SKM-1 (cell line): ENCODE measurements at regions not wholly inside any gene's neighbourhood (a gene's known extent, or its start where the extent isn't known, plus 50 kb on each side); places are given as distances from the start of the nearest gene placed in this dataset.
A peak's percentile ranks its signal among the peaks of the same experiment; 100 is the strongest.
"Not testable (repeated sequence)": the region's sequence is repeated elsewhere in the genome, so short reads cannot be mapped to it uniquely, and the experiment has no call there.

ENCODE experiments used
- DNase-seq: peaks from one replicate; lab custom pipeline; 2025; ENCODE audit not compliant: unreplicated experiment; lab: John Stamatoyannopoulos, UW

DNA sequence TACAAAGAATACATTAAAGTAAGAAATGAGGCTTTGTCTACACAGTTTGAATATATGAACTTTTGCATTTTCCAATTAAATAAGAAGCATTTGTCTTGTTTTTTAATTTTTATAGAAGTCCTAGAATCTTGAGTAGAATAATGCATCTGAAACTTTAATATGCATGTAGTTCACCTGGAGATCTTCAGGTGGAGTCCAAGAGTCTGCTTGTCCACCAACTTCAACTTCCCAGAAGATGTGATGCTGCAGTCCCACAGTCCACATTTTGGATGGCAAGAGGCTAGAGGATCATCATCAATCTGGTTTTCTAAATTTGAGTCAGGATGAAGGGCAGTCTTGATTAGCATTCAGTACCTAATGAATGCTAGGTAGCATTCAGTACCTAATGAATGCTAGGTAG, 357.6 kb upstream of the SOX2 start:
- DNase-seq = no peak

DNA sequence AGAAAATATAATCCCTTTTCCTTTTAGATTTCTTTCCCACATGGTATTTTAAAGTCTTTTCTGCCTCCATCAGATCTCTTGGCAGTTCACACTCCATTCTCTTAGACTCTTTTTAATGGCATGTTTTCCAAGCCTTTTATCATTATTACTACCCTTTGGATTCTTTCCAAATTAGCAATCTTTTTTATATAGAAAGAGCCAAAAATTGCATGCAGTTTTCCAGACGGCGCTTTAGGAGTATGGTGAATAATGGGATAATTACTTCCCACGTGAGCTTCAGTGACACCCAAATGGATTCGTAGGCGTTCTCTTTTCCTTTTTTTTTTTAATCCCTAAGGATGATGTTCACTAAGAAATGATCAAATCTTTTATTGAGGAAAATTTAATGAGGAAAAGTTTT, 354.8 kb upstream of the DNAJC19 start:
- DNase-seq = no peak

DNA sequence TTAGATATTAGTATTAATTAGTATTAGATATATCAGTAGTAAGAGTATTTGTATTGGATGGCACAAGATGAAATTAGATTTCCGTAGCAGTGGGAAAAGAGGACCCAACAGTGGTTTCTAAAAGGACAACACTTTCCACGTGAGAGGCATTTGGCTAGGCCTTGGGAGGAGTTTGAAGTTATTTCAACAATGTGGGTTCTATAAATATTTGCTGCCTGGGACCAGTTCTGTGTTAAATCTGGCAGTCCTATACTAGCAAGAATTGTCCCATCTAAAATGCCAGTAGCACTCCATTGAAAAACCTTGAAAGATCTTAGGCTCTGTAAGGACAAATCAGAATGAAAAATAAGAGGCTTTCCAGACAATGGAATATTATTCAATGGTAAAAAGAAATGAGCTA, 347.1 kb upstream of the DNAJC19 start:
- no peak for DNase-seq

DNA sequence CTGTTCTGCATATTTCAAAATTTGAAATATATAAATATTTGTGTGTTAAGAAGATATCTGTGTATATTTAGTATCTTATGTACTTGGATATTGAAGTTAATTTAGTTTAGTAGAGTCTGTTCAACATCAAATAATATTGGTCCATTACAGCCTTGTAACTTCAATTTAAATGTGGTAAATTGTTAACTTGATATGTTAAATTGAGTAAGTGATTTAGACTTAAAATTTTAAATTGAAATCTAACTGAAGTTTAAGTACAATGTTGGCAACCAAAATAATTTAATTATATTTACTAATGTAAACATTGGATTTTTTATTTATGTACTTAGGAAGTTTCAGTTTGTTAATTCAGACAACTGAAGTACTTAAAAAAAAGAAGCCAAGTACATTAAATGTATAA, 343.9 kb upstream of the DNAJC19 start:
- no peak for DNase-seq

DNA sequence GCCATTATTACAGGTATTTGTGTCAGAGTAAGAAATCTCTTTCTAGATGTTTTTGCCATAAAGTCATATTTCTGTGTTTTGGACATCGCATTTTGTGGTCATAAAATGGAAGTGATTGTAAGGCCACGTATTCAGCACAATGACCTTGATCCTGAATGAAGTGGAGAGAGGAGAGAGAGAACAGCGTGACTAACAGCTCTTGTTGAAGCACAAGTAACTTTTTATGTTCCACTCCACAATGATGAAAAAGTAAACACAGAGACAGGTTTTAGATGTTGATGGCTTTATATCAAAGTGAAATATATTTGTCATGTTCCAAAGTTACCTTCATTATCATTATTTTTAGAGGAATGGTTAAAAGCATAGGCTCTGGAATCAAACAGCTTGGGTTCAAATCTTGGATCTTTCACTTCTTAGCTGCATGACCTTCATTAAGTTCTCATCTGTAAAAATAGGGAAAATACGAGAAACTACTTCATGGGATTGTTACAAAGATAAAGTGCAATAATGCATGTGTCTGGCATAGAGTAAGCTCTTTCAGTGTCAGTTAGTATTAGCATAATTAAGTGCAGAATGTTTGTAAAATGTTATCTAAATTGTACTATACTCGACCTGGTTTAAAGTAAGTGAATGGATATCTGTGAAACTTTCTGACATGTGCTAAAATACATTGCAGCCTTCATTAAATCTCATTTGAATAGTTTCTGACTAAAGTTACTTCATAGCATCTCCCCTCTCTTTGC, 341.5 kb upstream of the DNAJC19 start:
- DNase-seq = no peak

DNA sequence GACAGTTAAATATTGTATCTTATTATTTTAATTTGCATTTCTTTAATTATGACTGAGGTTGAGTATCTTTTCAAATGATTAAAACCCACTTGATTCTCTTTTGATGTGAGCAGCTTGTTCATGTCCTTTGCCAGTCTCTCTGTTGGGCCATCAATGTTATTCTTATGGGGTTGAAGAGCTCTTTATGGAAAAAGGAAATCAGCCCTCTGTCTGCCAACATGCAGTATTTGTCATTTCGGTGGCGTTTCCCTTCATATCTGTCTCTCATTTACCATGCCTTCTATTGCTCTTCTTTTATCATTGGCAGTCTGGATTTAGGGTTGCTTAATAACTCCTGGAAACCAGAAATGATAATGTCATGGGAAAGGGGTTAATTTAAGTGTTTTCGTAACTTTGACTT, 340.7 kb upstream of the DNAJC19 start:
- DNase-seq = no peak

DNA sequence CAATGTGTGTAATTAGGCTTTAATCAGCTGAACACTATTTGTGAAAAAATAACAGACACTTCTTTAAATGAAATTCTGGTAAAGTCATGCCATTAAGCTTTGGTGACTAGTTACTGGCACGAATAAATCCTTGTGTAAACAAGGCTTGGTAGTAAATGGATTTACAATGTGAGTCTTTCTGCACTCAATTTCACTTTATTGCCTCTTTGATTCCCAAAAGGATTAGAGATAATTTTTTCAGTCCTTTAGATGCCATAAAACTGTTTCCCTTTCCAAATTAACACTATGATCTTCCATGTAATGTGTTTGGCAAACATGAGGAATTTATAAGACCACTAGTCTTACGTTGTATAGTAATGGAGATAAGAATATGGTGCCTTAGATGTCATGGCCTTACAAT, 339.5 kb upstream of the DNAJC19 start:
- DNase-seq = no peak

DNA sequence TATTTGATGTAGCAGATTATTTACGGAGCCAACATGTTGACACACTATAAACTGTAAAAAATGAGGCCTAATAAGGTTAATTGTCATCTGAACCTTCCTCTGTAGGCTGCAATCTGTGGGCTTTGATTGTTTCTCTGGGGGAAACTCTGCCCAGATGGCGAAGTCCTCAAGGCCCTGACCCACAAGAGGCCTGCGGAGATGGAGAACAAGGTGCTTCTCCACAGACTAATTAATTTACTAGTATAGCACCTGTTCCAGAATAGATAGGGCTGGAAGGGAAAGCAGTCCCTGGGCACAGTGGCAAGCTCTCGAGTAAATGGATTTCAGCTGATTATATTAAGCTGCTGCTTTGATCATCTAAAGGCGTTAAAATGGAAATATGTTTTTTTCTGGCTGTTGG, 338.8 kb upstream of the DNAJC19 start:
- no peak for DNase-seq

DNA sequence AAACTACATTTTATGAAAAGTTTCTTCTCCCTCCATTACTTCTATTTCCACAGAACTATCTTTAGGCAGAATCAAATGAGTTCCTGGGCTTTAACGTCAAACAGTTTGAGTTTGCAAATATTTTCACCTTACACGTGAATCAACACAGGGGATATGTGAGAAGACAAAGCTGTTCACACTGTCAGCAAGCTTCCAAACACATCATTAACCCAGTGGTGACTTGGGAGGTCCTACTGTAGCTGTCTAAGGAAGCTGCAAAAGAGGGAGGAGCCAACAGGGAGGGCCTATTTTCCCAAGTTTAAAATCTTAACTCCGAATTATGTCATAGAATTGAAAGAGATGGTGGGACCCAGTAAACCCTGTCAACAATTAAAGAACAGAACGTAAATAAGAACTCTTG, 337.8 kb upstream of the DNAJC19 start:
- no peak for DNase-seq

DNA sequence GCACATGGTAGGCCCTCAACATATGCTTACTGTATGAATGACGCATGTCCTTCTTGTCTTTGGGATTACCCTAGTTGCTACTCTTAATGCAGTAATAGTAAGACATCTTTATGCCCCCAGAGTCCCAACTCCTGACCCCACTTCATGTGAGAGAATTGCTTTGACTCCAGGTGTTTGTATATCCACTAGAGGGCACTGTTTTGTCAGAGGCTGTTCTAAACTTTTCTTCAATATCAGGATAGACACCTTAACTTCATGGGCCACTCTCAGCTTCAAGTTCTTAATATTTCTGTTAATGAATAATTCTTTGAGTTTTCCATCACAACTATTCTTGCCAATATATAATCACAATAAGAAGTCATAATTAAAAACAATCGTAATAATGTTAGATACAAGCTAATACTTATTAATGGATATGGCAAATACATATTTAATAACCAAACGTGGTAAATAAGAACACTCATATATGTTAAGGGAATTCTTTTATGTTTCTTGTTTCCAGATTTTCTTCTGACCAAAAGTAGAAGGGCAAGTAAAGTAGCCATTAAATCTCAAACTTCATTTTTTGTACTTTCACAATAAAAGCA, 337.2 kb upstream of the DNAJC19 start:
- peak; percentile 72 for DNase-seq

DNA sequence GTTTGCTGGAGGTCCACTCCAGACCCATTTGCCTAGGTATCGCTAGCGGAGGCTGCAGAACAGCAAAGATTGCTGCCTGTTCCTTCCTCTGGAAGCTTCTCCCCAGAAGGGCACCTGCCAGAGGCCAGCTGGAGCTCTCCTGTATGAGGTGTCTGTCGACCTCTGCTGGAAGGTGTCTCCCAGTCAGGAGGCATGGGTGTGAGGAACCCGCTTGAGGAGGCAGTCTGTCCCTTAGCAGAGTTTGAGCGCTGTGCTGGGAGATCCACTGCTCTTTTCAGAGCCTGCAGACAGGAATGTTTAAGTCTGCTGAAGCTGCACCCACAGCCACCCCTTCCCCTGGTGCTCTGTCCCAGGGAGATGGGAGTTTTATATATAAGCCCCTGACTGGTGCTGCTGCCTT, 335.0 kb upstream of the DNAJC19 start:
- DNase-seq = not testable (repeated sequence)

DNA sequence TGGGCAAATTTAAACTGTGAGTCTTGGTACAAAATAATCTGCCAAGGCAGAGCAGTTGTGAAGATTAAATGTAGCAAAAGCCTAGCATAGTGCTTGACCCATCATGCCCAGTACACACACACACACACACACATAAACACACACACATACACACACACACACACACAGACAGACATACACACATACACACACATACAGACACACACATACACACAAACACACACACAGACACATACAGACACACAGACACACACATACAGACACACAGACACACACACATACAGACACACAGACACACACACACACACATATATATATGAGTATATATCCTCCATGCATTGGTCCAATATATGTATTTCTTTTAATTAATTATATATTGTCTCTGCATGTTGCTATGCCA, 328.8 kb upstream of the DNAJC19 start:
- no peak for DNase-seq

DNA sequence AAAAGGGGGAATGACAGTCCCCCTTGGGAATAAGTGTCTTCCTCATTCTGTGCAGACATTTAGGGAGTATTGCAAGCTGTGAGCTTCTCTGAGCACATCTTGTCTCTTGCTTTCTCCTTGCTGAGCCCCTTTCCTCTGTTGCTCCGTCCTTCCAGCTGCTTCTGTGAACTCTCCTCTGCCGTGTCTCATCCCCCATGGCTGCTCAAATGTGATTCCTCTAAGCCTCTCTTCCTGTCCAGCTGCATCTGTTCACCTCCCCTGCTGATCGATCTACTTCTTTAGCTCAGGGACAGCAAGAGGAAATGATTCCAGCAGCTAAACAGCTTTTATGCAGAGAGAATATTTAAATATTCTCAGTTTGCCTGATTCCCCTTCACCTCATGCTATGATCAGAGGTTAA, 328.0 kb upstream of the DNAJC19 start:
- DNase-seq = no peak

DNA sequence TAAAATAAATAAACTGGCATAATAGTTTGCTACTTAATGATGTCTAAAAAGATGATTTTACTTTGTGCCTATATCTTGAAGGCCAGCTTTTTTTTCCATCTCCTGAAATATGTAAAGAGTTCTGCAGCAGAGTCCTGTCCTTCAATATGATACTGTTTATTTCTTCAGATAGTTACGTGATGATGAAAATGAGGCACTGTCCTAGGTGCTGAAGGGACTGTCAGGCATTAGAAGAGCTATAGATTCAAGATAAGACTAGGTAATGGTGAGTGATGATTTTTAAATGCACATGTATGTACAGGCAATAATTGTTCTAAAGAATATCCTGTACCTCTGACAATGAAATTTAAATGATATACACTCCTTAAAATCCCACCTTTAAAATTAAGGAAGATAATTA, 326.9 kb upstream of the DNAJC19 start:
- DNase-seq = no peak

DNA sequence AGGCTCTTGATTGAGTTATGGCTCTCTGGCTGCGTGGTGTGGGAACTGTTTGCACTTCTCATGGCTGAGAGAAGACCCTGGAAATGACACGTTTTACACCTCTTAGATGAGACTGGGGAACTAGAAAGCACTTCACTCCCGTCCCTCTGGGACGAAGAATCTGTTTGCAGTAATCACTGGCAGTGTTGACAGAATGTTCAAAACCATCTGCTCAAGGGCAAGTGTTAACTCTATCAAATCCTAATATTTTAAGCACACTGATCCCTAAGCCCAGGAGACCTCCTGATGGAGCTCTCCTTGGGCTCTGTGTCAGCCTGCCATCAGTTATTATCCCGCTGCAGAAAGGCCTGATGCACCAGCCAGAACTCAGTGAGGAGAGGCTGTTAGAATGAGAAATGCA, 323.8 kb upstream of the DNAJC19 start:
- no peak for DNase-seq

DNA sequence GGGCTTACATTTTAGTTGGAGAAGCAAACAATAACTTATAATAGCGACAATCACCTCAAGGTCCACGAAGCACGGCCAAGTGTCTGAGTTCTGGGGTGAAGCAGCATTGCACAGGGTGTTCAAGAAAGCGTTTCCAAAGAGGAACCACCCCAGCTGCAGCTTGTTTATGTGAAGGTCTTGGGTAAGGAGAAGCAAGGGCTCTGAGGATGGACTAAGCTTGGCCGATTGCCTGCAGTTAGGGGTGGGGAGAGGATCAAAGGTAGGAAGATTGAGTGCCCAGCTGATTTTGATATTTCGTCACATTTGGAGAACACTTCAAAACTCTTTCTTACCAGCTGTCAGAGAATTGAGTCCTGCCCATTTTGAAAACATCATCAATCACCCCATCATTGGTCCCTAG, 321.6 kb upstream of the DNAJC19 start:
- no peak for DNase-seq

DNA sequence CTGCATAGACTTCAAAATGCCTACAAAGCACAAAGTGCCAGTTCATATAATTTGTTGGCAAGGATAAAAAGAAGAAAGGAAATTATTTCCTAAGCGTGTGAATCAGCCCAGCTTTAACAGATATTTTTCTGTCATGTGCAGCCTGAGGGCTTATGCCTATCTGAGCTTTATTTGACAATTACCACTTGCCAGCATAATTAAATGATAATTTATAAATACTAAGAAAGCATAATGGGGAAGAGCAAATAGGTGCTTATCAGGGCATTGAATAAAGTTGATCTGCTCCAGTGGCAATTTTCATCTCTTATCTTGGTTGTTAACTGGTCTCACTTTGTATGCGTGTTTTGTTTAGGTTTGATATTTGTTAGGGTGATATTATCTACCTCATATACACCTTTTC, 313.4 kb upstream of the DNAJC19 start:
- no peak for DNase-seq

DNA sequence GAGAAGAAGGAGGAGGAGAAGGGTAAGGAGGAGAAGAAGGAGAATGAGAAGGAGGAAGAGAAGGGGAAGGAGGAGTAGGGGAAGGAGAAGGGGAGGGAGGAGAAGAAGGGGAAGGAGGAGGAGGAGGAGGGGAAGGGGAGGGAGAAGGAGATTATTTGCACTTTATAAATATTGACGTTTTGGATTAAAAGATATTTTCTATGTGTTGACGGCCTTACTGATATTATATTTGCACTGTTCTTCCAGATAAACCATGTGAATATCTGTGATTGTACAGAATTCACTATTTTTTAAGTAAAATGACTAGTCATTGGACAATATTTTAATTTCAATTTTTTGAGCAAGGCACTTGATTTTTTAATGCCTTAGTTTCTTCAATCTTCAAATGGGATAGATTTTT, 310.5 kb upstream of the DNAJC19 start:
- DNase-seq = no peak

DNA sequence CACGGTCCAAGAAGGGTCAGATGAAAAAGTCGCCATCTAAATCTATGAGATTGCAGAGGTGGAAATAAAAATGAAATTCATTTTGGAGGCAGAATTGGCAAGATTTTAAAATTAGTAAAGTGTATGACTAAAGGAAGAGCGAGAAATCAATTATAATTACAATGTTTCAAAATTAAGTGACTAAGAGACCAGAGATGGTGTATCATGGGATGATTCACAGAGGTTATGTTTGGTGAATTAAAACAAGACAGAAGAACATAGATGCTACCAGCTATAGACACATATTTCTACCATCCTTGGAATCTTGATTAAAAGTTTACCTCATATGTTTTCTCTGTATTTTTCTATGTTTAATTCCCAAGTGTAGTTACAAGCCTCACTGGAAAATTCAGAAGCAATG, 308.9 kb upstream of the DNAJC19 start:
- DNase-seq = no peak

DNA sequence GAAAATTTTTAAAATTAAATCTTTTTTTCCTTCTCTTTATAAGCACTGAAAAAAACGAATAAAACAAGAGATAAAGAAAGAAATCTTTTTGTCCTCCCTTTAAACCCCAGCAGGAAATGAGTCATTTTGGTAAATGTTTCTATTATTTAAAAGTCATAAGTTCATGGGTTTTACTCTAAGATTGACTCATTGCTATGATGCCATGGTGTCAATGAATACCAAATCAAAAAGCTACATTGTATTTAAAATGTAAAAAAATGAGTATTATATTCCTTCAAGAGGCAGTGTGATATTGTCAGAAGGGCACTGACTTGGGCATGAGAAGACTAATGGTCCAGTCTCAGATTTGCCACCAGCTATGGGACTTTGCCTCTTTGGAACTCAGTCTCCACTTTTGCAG, 303.4 kb upstream of the DNAJC19 start:
- no peak for DNase-seq

DNA sequence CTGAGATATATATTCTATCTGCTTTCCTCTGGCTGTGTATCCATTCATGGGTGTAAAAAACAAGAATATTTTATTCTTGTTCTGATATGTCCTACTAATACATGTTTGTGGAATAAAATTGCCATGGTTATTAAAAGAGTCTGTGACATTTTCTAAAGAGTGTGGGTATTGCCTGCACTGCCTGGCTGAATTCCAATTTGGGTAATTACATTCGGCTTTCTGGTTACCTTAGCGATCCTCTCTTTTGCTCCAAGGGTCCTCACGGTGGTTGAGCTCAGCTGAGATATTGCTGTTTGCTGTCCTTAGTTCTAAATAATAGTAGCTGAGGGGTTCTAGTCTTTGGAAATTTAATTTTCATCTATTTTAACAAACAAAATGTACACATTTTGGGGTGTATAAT, 301.4 kb upstream of the DNAJC19 start:
- no peak for DNase-seq

DNA sequence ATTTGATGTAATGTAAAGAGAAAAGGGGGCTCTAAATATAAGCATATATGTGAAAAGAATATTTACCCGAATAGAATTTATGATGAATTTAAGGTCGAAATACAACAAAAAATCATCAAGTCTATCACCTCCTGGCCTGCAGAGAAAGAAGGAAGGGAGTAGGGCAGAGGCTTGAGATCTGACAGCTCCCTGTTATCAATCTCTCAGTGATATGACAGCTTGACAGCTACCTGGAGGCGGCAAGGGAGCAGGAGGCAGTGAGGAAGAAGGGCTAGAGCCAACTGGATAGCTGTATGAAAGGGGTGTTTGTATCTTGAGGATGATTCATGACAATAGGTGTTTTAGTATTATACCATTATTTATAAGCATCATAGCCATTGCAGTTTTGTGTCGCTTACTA, 299.8 kb upstream of the DNAJC19 start:
- DNase-seq = no peak

DNA sequence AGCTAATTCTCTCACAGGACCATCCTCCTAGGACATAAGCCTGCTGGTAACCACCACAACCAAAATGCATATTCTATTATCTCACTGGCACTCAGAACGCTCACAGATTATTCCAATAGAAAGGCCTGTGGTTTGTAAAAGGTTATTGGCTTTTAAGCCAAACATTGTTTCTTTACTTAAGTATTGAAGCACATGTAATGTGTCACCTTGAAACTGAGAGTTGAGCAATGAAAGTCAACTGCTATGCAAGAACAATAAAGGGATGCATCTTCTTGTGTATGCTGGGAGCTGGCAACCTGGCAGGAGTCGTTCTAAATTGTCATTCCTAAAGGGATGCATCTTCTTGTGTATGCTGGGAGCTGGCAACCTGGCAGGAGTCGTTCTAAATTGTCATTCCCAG, 298.6 kb upstream of the DNAJC19 start:
- DNase-seq = no peak
